ENCODE measurements at regions not wholly inside any gene's neighbourhood (a gene's known extent, or its start where the extent isn't known, plus 50 kb on each side); places are given as distances from the start of the nearest gene placed in this dataset.

DNA sequence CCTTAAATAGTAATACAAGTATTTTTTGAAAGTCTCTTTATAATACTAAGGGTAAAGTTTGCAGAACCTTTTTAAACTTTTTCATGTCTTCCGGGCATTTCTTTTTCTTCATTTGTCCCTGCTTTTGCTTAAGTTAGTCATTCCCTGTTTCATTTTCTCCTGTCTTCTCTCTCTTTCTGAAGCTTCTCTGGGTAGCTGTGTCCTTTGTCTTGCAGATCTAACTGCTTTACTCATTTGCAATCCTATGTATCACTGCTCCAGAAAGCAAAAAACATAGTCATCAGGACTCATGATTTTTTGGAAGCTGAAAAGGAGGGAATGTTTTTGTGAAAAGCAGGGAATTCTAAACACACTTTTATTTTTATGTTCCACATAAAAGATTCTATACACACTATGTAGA, 301.7 kb downstream of the MRPS30 start:
- no peak for TF ChIP-seq RAD21 (IDR thresholded peaks at IDR 0.05; ENCODE audit: low read depth)
- TF ChIP-seq TAF1 (IDR thresholded peaks at IDR 0.05; ENCODE audit: low read depth): no peak
- TF ChIP-seq CREB1 (IDR thresholded peaks at IDR 0.05; ENCODE audit: low read depth): no peak
- no peak for TF ChIP-seq YY1 (IDR thresholded peaks at IDR 0.05; ENCODE audit: low read depth)
- TF ChIP-seq EP300 (IDR thresholded peaks at IDR 0.05; ENCODE audit: borderline replicate concordance): no peak
- TF ChIP-seq, protein P1, sequence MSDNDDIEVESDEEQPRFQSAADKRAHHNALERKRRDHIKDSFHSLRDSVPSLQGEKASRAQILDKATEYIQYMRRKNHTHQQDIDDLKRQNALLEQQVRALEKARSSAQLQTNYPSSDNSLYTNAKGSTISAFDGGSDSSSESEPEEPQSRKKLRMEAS (IDR thresholded peaks at IDR 0.05): no peak
- no peak for TF ChIP-seq TCF12 (IDR thresholded peaks at IDR 0.05; ENCODE audit: low read depth)
